ENCODE measurements at regions not wholly inside any gene's neighbourhood (a gene's known extent, or its start where the extent isn't known, plus 50 kb on each side); places are given as distances from the start of the nearest gene placed in this dataset.

GRCh38 chr9:38208206-38208901, 139.3 kb upstream of the SHB start:
- Mint-ChIP-seq H3K4me3 (no peak overlapping the region), H3K27me3 (ENCODE audit: low read depth in 2 of 2) (no peaks in the 10 kb centered on the region), H3K27ac (peak overlapping the region in 1 of 2 donors; percentile 23), H3K4me1 (peaks cover 19 to 36% of the 10 kb centered on the region in 2 donors), H3K9me3 (no peaks in the 10 kb centered on the region), H3K36me3 (no peaks in the 10 kb centered on the region)
- intact Hi-C loops (cut with micrococcal nuclease) = no loop called here
- Histone ChIP-seq H3K36me3 (ENCODE audit: control insufficient read depth, insufficient read depth, low read length) (no peaks in the 10 kb centered on the region), H3K27ac (ENCODE audit: low read length) (no peak overlapping the region), H3K4me3 (ENCODE audit: low read length) (no peak overlapping the region), H3K27me3 (ENCODE audit: control insufficient read depth, insufficient read depth, low read length) (no peaks in the 10 kb centered on the region), H3K4me1 (ENCODE audit: control insufficient read depth, insufficient read depth, low read length) (no peaks in the 10 kb centered on the region), H3K9me3 (ENCODE audit: control insufficient read depth, insufficient read depth, low read length) (no peaks in the 10 kb centered on the region)
- 77% methylated on average over 3 of the region's 4 CpGs for WGBS (ENCODE audit: insufficient coverage)
- no peak for ATAC-seq
- no peak for DNase-seq
- TF ChIP-seq CTCF (IDR thresholded peaks at IDR 0.05) = no peak

- no peak overlapping the region for H3K4me3 ChIP-seq (ENCODE audit: low read length)
- no peaks in the 10 kb centered on the region for H3K27me3 ChIP-seq (ENCODE audit: control insufficient read depth, insufficient read depth, low read length)
- H3K9me3 Mint-ChIP-seq = peaks cover 0 to under 1% of the 10 kb centered on the region in 2 donors
- DNase-seq = no peak
- no peak overlapping the region for H3K27ac ChIP-seq (ENCODE audit: low read length)
- peak overlapping the region in 1 of 2 donors; percentile 23 for H3K27ac Mint-ChIP-seq
- no peak for TF ChIP-seq CTCF (IDR thresholded peaks at IDR 0.05)
- no peak overlapping the region for H3K4me3 Mint-ChIP-seq
- no peaks in the 10 kb centered on the region for H3K9me3 ChIP-seq (ENCODE audit: control insufficient read depth, insufficient read depth, low read length)
- no peaks in the 10 kb centered on the region for H3K36me3 Mint-ChIP-seq
- intact Hi-C loops (cut with micrococcal nuclease) = no loop called here
- H3K4me1 ChIP-seq (ENCODE audit: control insufficient read depth, insufficient read depth, low read length) = no peaks in the 10 kb centered on the region
- H3K27me3 Mint-ChIP-seq (ENCODE audit: low read depth in 2 of 2) = no peaks in the 10 kb centered on the region
- no peaks in the 10 kb centered on the region for H3K36me3 ChIP-seq (ENCODE audit: control insufficient read depth, insufficient read depth, low read length)
- peaks cover 19 to 36% of the 10 kb centered on the region in 2 donors for H3K4me1 Mint-ChIP-seq
- WGBS (ENCODE audit: insufficient coverage) = 92% methylated on average over 3 of the region's 3 CpGs
- ATAC-seq = no peak
Measured at GRCh38 chr9:38207247-38207778, 138.3 kb upstream of the SHB start.

- TF ChIP-seq CTCF (IDR thresholded peaks at IDR 0.05) = no peak
- Mint-ChIP-seq H3K27me3 (ENCODE audit: low read depth in 2 of 2) (no peaks in the 10 kb centered on the region), H3K4me3 (no peak overlapping the region), H3K36me3 (no peaks in the 10 kb centered on the region), H3K27ac (no peak overlapping the region), H3K4me1 (peaks cover 23 to 40% of the 10 kb centered on the region in 2 donors), H3K9me3 (peaks cover 0 to 2% of the 10 kb centered on the region in 2 donors)
- Histone ChIP-seq H3K4me3 (ENCODE audit: low read length) (no peak overlapping the region), H3K4me1 (ENCODE audit: control insufficient read depth, insufficient read depth, low read length) (no peaks in the 10 kb centered on the region), H3K27me3 (ENCODE audit: control insufficient read depth, insufficient read depth, low read length) (no peaks in the 10 kb centered on the region), H3K27ac (ENCODE audit: low read length) (no peak overlapping the region), H3K9me3 (ENCODE audit: control insufficient read depth, insufficient read depth, low read length) (no peaks in the 10 kb centered on the region), H3K36me3 (ENCODE audit: control insufficient read depth, insufficient read depth, low read length) (no peaks in the 10 kb centered on the region)
- DNase-seq (no peak), ATAC-seq (no peak)
- intact Hi-C loops (cut with micrococcal nuclease) = no loop called here
Measured at GRCh38 chr9:38205279-38205678, 136.3 kb upstream of the SHB start.
